H9 (cell line): ENCODE measurements at regions not wholly inside any gene's neighbourhood (a gene's known extent, or its start where the extent isn't known, plus 50 kb on each side); places are given as distances from the start of the nearest gene placed in this dataset.

Source experiments
- DNase-seq: peaks from one replicate; pipeline ENCODE4 v3.0.0-alpha.2; 2017
- H2AFZ ChIP-seq: one replicate; pipeline ENCODE4 v1.6.1; 2013; ENCODE audit warnings: mild to moderate bottlenecking, low read length, control low read depth, moderate library complexity
- H2AK5ac ChIP-seq: 2 replicates; pipeline ENCODE4 v1.6.1; 2013; ENCODE audit warnings: low read length, control low read depth, mixed read lengths; ENCODE audit not compliant: insufficient read length
- H2BK120ac ChIP-seq: one replicate; pipeline ENCODE4 v1.6.1; 2013; ENCODE audit warnings: low read depth, mild to moderate bottlenecking, low read length, control low read depth, inconsistent platforms; ENCODE audit not compliant: poor library complexity, severe bottlenecking
- H2BK12ac ChIP-seq: 2 replicates; pipeline ENCODE4 v1.6.1; 2013; ENCODE audit warnings: low read length, control low read depth, mixed read lengths, low read depth; ENCODE audit not compliant: insufficient read length
- H2BK15ac ChIP-seq: 2 replicates; pipeline ENCODE4 v1.6.1; 2013; ENCODE audit warnings: low read depth, low read length, control low read depth
- H2BK20ac ChIP-seq: one replicate; pipeline ENCODE4 v1.6.1; 2013; ENCODE audit warnings: low read depth, mild to moderate bottlenecking, low read length, control low read depth, inconsistent platforms; ENCODE audit not compliant: poor library complexity, severe bottlenecking
- H2BK5ac ChIP-seq: 2 replicates; pipeline ENCODE4 v1.6.1; 2013; ENCODE audit warnings: low read length, control low read depth, mixed read lengths; ENCODE audit not compliant: insufficient read length
- H3K14ac ChIP-seq: 2 replicates; pipeline ENCODE4 v1.6.1; 2013; ENCODE audit warnings: low read length, control low read depth; ENCODE audit not compliant: insufficient read depth
- H3K18ac ChIP-seq: 2 replicates; pipeline ENCODE4 v1.6.1; 2013; ENCODE audit warnings: low read depth, mild to moderate bottlenecking, mixed read lengths, low read length, control low read depth; ENCODE audit not compliant: insufficient read length
- H3K23ac ChIP-seq: 2 replicates; pipeline ENCODE4 v1.6.1; 2013; ENCODE audit warnings: low read length, control low read depth, mixed read lengths, low read depth; ENCODE audit not compliant: insufficient read length
- H3K23me2 ChIP-seq: 2 replicates; pipeline ENCODE4 v1.6.1; 2013; ENCODE audit warnings: low read depth, mild to moderate bottlenecking, mixed read lengths, low read length, control low read depth; ENCODE audit not compliant: insufficient read length, poor library complexity, severe bottlenecking
- H3K27ac ChIP-seq: 2 replicates; pipeline ENCODE4 v1.5.1; 2013; ENCODE audit warnings: low read length, control low read depth, mixed read lengths, low read depth; ENCODE audit not compliant: insufficient read length
- H3K27me3 ChIP-seq: 2 replicates; pipeline ENCODE4 v1.6.1; 2013; ENCODE audit warnings: low read length, control low read depth, inconsistent platforms; ENCODE audit not compliant: insufficient read depth
- H3K4ac ChIP-seq: 2 replicates; pipeline ENCODE4 v1.6.1; 2013; ENCODE audit warnings: low read depth, mild to moderate bottlenecking, control low read depth, inconsistent platforms, low read length, moderate library complexity
- H3K4me1 ChIP-seq: 2 replicates; pipeline ENCODE4 v1.6.1; 2013; ENCODE audit warnings: low read length, control low read depth, inconsistent platforms; ENCODE audit not compliant: insufficient read depth
- H3K4me2 ChIP-seq: 2 replicates; pipeline ENCODE4 v1.6.1; 2013; ENCODE audit warnings: low read length, control low read depth, mixed read lengths; ENCODE audit not compliant: insufficient read length, insufficient read depth
- H3K56ac ChIP-seq: 2 replicates; pipeline ENCODE4 v1.6.1; 2013; ENCODE audit warnings: low read depth, mild to moderate bottlenecking, mixed read lengths, low read length, control low read depth; ENCODE audit not compliant: insufficient read length
- H3K79me1 ChIP-seq: 2 replicates; pipeline ENCODE4 v1.6.1; 2013; ENCODE audit warnings: low read depth, mild to moderate bottlenecking, moderate library complexity, low read length, control low read depth, inconsistent platforms; ENCODE audit not compliant: insufficient read depth, poor library complexity, severe bottlenecking
- H3K79me2 ChIP-seq: 2 replicates; pipeline ENCODE4 v1.6.1; 2013; ENCODE audit warnings: low read length, control low read depth, inconsistent platforms; ENCODE audit not compliant: insufficient read depth
- H3K9ac ChIP-seq: 2 replicates; pipeline ENCODE4 v1.6.1; 2013; ENCODE audit warnings: low read length, control low read depth, mixed read lengths; ENCODE audit not compliant: insufficient read length; ENCODE audit errors: extremely low read depth
- H3K9me3 ChIP-seq: one replicate; pipeline ENCODE4 v1.6.1; 2013; ENCODE audit warnings: low read depth, low read length, inconsistent platforms; ENCODE audit not compliant: control insufficient read depth
- H3T11ph ChIP-seq: one replicate; pipeline ENCODE4 v1.6.1; 2013; ENCODE audit warnings: mild to moderate bottlenecking, low read length, control low read depth, inconsistent platforms
- H4K20me1 ChIP-seq: one replicate; pipeline ENCODE4 v1.6.1; 2013; ENCODE audit not compliant: control insufficient read depth, insufficient read length, insufficient read depth
- H4K5ac ChIP-seq: 2 replicates; pipeline ENCODE4 v1.6.1; 2013; ENCODE audit warnings: low read depth, mild to moderate bottlenecking, mixed read lengths, low read length, control low read depth; ENCODE audit not compliant: insufficient read length
- H4K8ac ChIP-seq: replicated peaks from 2 replicates; pipeline ENCODE4 v1.6.1; 2013; ENCODE audit warnings: low read length, control low read depth, mixed read lengths, low read depth; ENCODE audit not compliant: insufficient read length
- H4K91ac ChIP-seq: 2 replicates; pipeline ENCODE4 v1.6.1; 2013; ENCODE audit warnings: low read depth, mild to moderate bottlenecking, moderate library complexity, mixed read lengths, low read length, control low read depth; ENCODE audit not compliant: insufficient read length
- H3K27ac Mint-ChIP-seq, 3 experiments: 2 replicates in 2 of 3; 3 replicates in 1 of 3; pipeline ENCODE4 v1.8.0; 2020 to 2021; ENCODE audit warnings: mixed read lengths in 3 of 3, mild to moderate bottlenecking in 1 of 3, moderate library complexity in 1 of 3
- H3K27me3 Mint-ChIP-seq: 2 replicates; pipeline ENCODE4 v1.8.0; 2021; ENCODE audit warnings: low read depth, mild to moderate bottlenecking, moderate library complexity, mixed read lengths
- H3K36me3 Mint-ChIP-seq, 3 experiments: 2 replicates in 2 of 3; 3 replicates in 1 of 3; pipeline ENCODE4 v1.8.0; 2020 to 2021; ENCODE audit warnings: low read depth in 3 of 3, mixed read lengths in 3 of 3; ENCODE audit not compliant: insufficient read depth in 1 of 3
- H3K4me1 Mint-ChIP-seq, 2 experiments: 2 replicates each; pipeline ENCODE4 v1.8.0; 2020; ENCODE audit warnings: mixed read lengths in 2 of 2
- H3K4me3 Mint-ChIP-seq, 2 experiments: 2 replicates in 1 of 2; 3 replicates in 1 of 2; pipeline ENCODE4 v1.8.0; 2020 to 2021; ENCODE audit warnings: mild to moderate bottlenecking in 2 of 2, mixed read lengths in 2 of 2, moderate library complexity in 1 of 2
- H3K9me3 Mint-ChIP-seq, 2 experiments: 2 replicates in 1 of 2; 3 replicates in 1 of 2; pipeline ENCODE4 v1.8.0; 2020; ENCODE audit warnings: mild to moderate bottlenecking in 2 of 2, mixed read lengths in 2 of 2, moderate library complexity in 1 of 2
- CTCF ChIP-seq: fragments of 200-600 bp; sonication (generic); conservative IDR thresholded peaks from 3 replicates; pipeline ENCODE4 v1.8.0; 2021; ENCODE audit warnings: antibody characterized with exemption, mild to moderate bottlenecking
- WGBS: extraction: QIAGEN DNeasy Blood & Tissue Kit; methylation state at CpG from one replicate; pipeline ENCODE4 v1.1.7; 2013; ENCODE audit warnings: missing lambda C conversion rate, low lambda C conversion rate, mixed read lengths; ENCODE audit not compliant: insufficient read length; ENCODE audit errors: extremely low coverage; 5-methylcytosine and 5-hydroxymethylcytosine counted together

GRCh38 chrX:5746231-5746630, 482.4 kb downstream of the NLGN4X start:
- Histone ChIP-seq H3K14ac (no peak overlapping the region), H3K4ac (no peak overlapping the region), H3K18ac (no peak overlapping the region), H4K91ac (no peak overlapping the region), H3K79me1 (no peaks in the 10 kb centered on the region), H3K23me2 (no peaks in the 10 kb centered on the region), H3K23ac (no peak overlapping the region), H3K27me3 (no peaks in the 10 kb centered on the region), H3K27ac (no peak overlapping the region), H3K79me2 (no peaks in the 10 kb centered on the region), H2BK120ac (no peak overlapping the region), H4K5ac (no peak overlapping the region), H2BK15ac (no peak overlapping the region), H3K56ac (no peak overlapping the region), H4K20me1 (no peaks in the 10 kb centered on the region), H3K4me2 (no peak overlapping the region), H3T11ph (no peak overlapping the region), H2BK12ac (no peak overlapping the region), H2AFZ (no peak overlapping the region), H3K9ac (no peak overlapping the region), H4K8ac (no peak overlapping the region), H2BK20ac (no peak overlapping the region), H3K4me1 (no peaks in the 10 kb centered on the region), H2BK5ac (no peak overlapping the region), H2AK5ac (no peak overlapping the region), H3K9me3 (no peaks in the 10 kb centered on the region)
- Mint-ChIP-seq H3K27me3 (no peaks in the 10 kb centered on the region; the same call in 1 of the 2 replicates), H3K9me3 (peaks cover 0 to 3% of the 10 kb centered on the region in 2 experiments; a peak in 1 of 5 replicates), H3K36me3 (no peaks in the 10 kb centered on the region; a peak in 1 of 7 replicates), H3K4me1 (no peaks in the 10 kb centered on the region), H3K27ac (no peak overlapping the region), H3K4me3 (no peak overlapping the region)
- no peak for DNase-seq
- TF ChIP-seq CTCF = no peak
- WGBS = no CpG with 5 or more reads among the region's 4 CpGs
